ENCODE measurements at regions not wholly inside any gene's neighbourhood (a gene's known extent, or its start where the extent isn't known, plus 50 kb on each side); places are given as distances from the start of the nearest gene placed in this dataset.

GRCh38 chr5:164637931-164638521, 1132.6 kb downstream of the MAT2B start:
- no peak for DNase-seq (ENCODE audit: unreplicated experiment)
- Mint-ChIP-seq H3K36me3 (ENCODE audit: insufficient read depth, unreplicated experiment) (no peaks in the 10 kb centered on the region), H3K4me1 (ENCODE audit: insufficient read depth, unreplicated experiment) (no peaks in the 10 kb centered on the region), H3K9me3 (ENCODE audit: unreplicated experiment) (no peaks in the 10 kb centered on the region), H3K27me3 (ENCODE audit: insufficient read depth, unreplicated experiment) (no peaks in the 10 kb centered on the region), H3K27ac (ENCODE audit: low read depth, unreplicated experiment) (no peak overlapping the region), H3K4me3 (ENCODE audit: unreplicated experiment) (no peak overlapping the region)
- ChIA-PET CTCF (interaction anchor here (0.7 kb wide), 1 partner anchor 135 kb away, joined by 3 read pairs; no protein-coding TSS in a partner anchor), POLR2A (interaction anchor here (0.6 to 0.7 kb wide), 2 partner anchors 36 to 1086 kb away, joined by 4 read pairs; no protein-coding TSS in a partner anchor)
- intact Hi-C loops (cut with micrococcal nuclease) = no loop called here
- BruUV-seq (replicated peaks) = no TSS peak
- TF ChIP-seq, protein P1, sequence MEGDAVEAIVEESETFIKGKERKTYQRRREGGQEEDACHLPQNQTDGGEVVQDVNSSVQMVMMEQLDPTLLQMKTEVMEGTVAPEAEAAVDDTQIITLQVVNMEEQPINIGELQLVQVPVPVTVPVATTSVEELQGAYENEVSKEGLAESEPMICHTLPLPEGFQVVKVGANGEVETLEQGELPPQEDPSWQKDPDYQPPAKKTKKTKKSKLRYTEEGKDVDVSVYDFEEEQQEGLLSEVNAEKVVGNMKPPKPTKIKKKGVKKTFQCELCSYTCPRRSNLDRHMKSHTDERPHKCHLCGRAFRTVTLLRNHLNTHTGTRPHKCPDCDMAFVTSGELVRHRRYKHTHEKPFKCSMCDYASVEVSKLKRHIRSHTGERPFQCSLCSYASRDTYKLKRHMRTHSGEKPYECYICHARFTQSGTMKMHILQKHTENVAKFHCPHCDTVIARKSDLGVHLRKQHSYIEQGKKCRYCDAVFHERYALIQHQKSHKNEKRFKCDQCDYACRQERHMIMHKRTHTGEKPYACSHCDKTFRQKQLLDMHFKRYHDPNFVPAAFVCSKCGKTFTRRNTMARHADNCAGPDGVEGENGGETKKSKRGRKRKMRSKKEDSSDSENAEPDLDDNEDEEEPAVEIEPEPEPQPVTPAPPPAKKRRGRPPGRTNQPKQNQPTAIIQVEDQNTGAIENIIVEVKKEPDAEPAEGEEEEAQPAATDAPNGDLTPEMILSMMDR (IDR thresholded peaks at IDR 0.05; ENCODE audit: unreplicated experiment) = no peak

GRCh38 chr5:164649266-164649665, 1143.8 kb downstream of the MAT2B start:
- intact Hi-C loops (cut with micrococcal nuclease) = no loop called here
- Mint-ChIP-seq H3K27me3 (ENCODE audit: insufficient read depth, unreplicated experiment) (no peaks in the 10 kb centered on the region), H3K27ac (ENCODE audit: low read depth, unreplicated experiment) (no peak overlapping the region), H3K4me3 (ENCODE audit: unreplicated experiment) (no peak overlapping the region), H3K9me3 (ENCODE audit: unreplicated experiment) (no peaks in the 10 kb centered on the region), H3K36me3 (ENCODE audit: insufficient read depth, unreplicated experiment) (no peaks in the 10 kb centered on the region), H3K4me1 (ENCODE audit: insufficient read depth, unreplicated experiment) (peaks cover 6% of the 10 kb centered on the region)
- no TSS peak for BruUV-seq (replicated peaks)
- TF ChIP-seq, protein P1 (IDR thresholded peaks at IDR 0.05; ENCODE audit: unreplicated experiment) = no peak
- no peak for DNase-seq (ENCODE audit: unreplicated experiment)
- POLR2A ChIA-PET = no interaction called here
- CTCF ChIA-PET = interaction anchor here (0.6 to 0.7 kb wide), 2 partner anchors 170 to 175 kb away, joined by 3 read pairs; no protein-coding TSS in a partner anchor

DNA sequence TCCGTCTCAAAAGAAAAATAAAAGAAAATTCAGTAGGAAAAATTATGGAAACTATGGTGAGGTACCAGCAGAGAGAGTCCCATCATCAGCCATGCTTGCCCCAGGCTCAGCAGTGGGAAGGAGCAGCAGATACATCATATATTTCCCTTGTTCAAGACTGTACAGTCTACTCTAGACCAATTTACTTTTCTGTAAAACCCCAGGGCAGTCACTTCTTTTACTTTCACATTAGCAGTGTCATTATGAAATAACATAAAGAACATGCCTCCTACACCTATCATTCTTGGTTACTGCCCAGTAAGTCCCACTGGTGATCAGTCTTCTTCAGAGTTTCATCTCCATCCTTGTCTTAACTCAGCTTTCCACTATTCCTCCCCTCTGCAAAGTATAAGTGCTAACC, 1145.0 kb downstream of the MAT2B start:
- no peak for DNase-seq (ENCODE audit: unreplicated experiment)
- TF ChIP-seq, protein P1 (IDR thresholded peaks at IDR 0.05; ENCODE audit: unreplicated experiment) = no peak
- no peak overlapping the region for H3K27ac Mint-ChIP-seq (ENCODE audit: low read depth, unreplicated experiment)
- CTCF ChIA-PET = interaction anchor here (0.6 kb wide), 2 partner anchors 137 to 638 kb away, joined by 3 to 4 read pairs; no protein-coding TSS in a partner anchor
- no peaks in the 10 kb centered on the region for H3K27me3 Mint-ChIP-seq (ENCODE audit: insufficient read depth, unreplicated experiment)
- intact Hi-C loops (cut with micrococcal nuclease) = no loop called here
- H3K36me3 Mint-ChIP-seq (ENCODE audit: insufficient read depth, unreplicated experiment) = no peaks in the 10 kb centered on the region
- POLR2A ChIA-PET = no interaction called here
- H3K4me3 Mint-ChIP-seq (ENCODE audit: unreplicated experiment) = no peak overlapping the region
- H3K4me1 Mint-ChIP-seq (ENCODE audit: insufficient read depth, unreplicated experiment) = peaks cover 6% of the 10 kb centered on the region
- no peaks in the 10 kb centered on the region for H3K9me3 Mint-ChIP-seq (ENCODE audit: unreplicated experiment)
- no TSS peak for BruUV-seq (replicated peaks)

DNA sequence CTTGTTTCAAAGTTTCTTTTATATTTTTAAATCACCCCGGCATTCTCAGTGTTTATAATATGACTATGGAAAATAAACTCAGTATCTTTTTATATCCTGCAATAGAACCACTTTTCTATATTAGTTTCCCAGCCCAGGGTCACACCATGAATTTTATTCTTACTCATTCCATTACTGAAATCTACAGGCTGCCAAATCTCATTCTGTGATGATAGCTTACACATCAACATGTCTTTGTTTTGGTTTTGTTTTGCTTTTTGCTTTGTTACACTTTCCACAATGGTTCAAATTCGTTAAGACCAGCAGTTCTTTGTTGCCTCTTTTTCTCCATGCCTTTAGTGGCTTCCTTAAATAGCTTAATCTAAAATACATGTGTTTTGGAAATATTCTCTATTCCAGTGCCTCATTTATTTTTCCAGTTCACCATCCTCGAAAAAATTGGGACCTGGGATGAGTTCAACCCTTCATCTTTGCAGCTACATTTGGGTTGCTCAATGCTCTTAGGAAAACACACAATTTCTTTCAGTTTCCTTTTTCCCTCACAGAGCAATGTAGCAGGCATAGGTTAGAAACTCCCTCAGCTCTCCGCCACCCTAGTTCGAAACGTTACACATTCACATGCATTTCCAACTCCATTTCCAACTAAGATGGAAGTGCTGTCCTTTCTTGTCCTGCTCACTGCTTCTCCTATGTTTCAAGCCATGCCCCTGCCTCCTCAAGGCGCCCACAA, 1146.3 kb downstream of the MAT2B start:
- DNase-seq (ENCODE audit: unreplicated experiment) = no peak
- TF ChIP-seq, protein P1 (IDR thresholded peaks at IDR 0.05; ENCODE audit: unreplicated experiment) = no peak
- POLR2A ChIA-PET = interaction anchor here (0.6 to 0.8 kb wide), 3 partner anchors 18 to 334 kb away, joined by 3 read pairs; no protein-coding TSS in a partner anchor
- CTCF ChIA-PET = interaction anchor here (0.6 to 2.0 kb wide), 3 partner anchors 22 to 806 kb away, joined by 3 to 8 read pairs (median 3); no protein-coding TSS in a partner anchor
- Mint-ChIP-seq H3K27ac (ENCODE audit: low read depth, unreplicated experiment) (no peak overlapping the region), H3K4me1 (ENCODE audit: insufficient read depth, unreplicated experiment) (peaks cover 6% of the 10 kb centered on the region), H3K4me3 (ENCODE audit: unreplicated experiment) (no peak overlapping the region), H3K27me3 (ENCODE audit: insufficient read depth, unreplicated experiment) (no peaks in the 10 kb centered on the region), H3K36me3 (ENCODE audit: insufficient read depth, unreplicated experiment) (no peaks in the 10 kb centered on the region), H3K9me3 (ENCODE audit: unreplicated experiment) (no peaks in the 10 kb centered on the region)
- intact Hi-C loops (cut with micrococcal nuclease) = no loop called here
- BruUV-seq (replicated peaks) = no TSS peak

Measured in MCF 10A (cell line).